ENCODE measurements at regions not wholly inside any gene's neighbourhood (a gene's known extent, or its start where the extent isn't known, plus 50 kb on each side); places are given as distances from the start of the nearest gene placed in this dataset.
"Not testable (repeated sequence)": the region's sequence is repeated elsewhere in the genome, so short reads cannot be mapped to it uniquely, and the experiment has no call there.

DNA sequence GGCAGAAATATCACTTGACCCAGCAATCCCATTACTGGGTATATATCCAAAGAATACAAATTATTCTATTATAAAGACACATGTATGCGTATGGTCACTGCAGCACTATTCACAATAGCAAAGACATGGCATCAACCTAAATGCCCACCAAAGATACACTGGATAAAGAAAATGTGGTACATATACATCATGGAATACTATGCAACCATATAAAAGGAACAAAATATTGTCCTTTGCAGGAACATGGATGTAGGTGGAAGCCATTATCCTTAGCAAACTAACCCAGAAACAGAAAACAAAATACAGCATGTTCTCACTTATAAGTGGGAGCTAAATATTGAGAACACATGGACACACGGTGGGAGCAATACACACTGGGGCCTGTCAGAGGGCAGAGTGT, 1441.6 kb upstream of the ACO1 start:
- H3K36me3 ChIP-seq (ENCODE audit: control insufficient read depth, insufficient read depth, low read length); H3K56ac ChIP-seq (ENCODE audit: extremely low read depth, insufficient read depth, low read length); dilution Hi-C loops (cut with HindIII; ENCODE audit: low sequenced_read_pairs, unreplicated experiment); DNase-seq; H2BK120ac ChIP-seq (ENCODE audit: low read depth, low read length); H3K4me2 ChIP-seq (ENCODE audit: low read depth, low read length); H2BK20ac ChIP-seq (ENCODE audit: low read depth, low read length); H3K14ac ChIP-seq (replicated peaks; ENCODE audit: low read depth, low read length); H4K5ac ChIP-seq (ENCODE audit: low read depth, low read length); H3K27me3 ChIP-seq (ENCODE audit: control insufficient read depth, insufficient read depth, low read length); intact Hi-C loops (cut with micrococcal nuclease); H3K4ac ChIP-seq (ENCODE audit: low read depth, low read length); H3K9me1 ChIP-seq (ENCODE audit: insufficient read depth, low read length); H4K91ac ChIP-seq (ENCODE audit: insufficient read depth, low read depth, low read length); H3K9ac ChIP-seq (ENCODE audit: low read depth, low read length); H3K4me3 ChIP-seq (ENCODE audit: insufficient read depth, low read depth, low read length); H4K8ac ChIP-seq (ENCODE audit: low read depth in 2 of 2, low read length in 2 of 2); H3K27ac ChIP-seq (ENCODE audit: insufficient read depth, low read length); BruUV-seq (replicated peaks); CTCF ChIA-PET; H2BK15ac ChIP-seq (ENCODE audit: low read depth, low read length); H2AFZ ChIP-seq (replicated peaks; ENCODE audit: low read length, poor library complexity); ATAC-seq (ENCODE audit: low read depth); H2AK9ac ChIP-seq (replicated peaks; ENCODE audit: low read depth, low read length, poor library complexity); H2BK5ac ChIP-seq (ENCODE audit: low read depth, low read length, poor library complexity, severe bottlenecking); H2AK5ac ChIP-seq (ENCODE audit: low read depth, low read length); H3K23ac ChIP-seq (ENCODE audit: low read depth, low read length); H3K18ac ChIP-seq (ENCODE audit: low read depth, low read length); H3K4me1 ChIP-seq (ENCODE audit: control insufficient read depth, insufficient read depth, low read length); H3K79me1 ChIP-seq (ENCODE audit: low read depth in 1 of 2, low read length in 2 of 2); POLR2A ChIA-PET (ENCODE audit: unreplicated experiment); H4K20me1 ChIP-seq (ENCODE audit: insufficient read depth, low read length); in situ Hi-C loops (cut with MboI; ENCODE audit: low sequenced_read_pairs): not testable (repeated sequence)
- peaks cover 14% of the 10 kb centered on the region for H3K9me3 ChIP-seq (ENCODE audit: control insufficient read depth, insufficient read depth, low read length)
- WGBS, 2 experiments (ENCODE audit: extremely low coverage in 2 of 2, insufficient read length in 1 of 2) = no CpG with 5 or more reads among the region's 2 CpGs
